ENCODE measurements at regions not wholly inside any gene's neighbourhood (a gene's known extent, or its start where the extent isn't known, plus 50 kb on each side); places are given as distances from the start of the nearest gene placed in this dataset.

- 67 to 70% methylated on average over 4 of the region's 4 CpGs for WGBS, 2 donors
- Histone ChIP-seq H3K9me3 (no peaks in the 10 kb centered on the region), H3K4me1 (peaks cover 0 to 21% (median 0%) of the 10 kb centered on the region in 4 donors), H3K36me3 (no peaks in the 10 kb centered on the region), H3K4me3 (no peak overlapping the region), H3K27me3 (no peaks in the 10 kb centered on the region), H3K27ac (no peak overlapping the region)
- DNase-seq (ENCODE audit: low spot score in 2 of 2) = no peak
- no peak for TF ChIP-seq CTCF (IDR thresholded peaks at IDR 0.05)
- no peak for TF ChIP-seq POLR2A (IDR thresholded peaks at IDR 0.05)
- no peak for TF ChIP-seq EP300 (IDR thresholded peaks at IDR 0.05)
Observed at GRCh38 chr10:31188792-31189406, 130.1 kb upstream of the ZEB1 start.

DNA sequence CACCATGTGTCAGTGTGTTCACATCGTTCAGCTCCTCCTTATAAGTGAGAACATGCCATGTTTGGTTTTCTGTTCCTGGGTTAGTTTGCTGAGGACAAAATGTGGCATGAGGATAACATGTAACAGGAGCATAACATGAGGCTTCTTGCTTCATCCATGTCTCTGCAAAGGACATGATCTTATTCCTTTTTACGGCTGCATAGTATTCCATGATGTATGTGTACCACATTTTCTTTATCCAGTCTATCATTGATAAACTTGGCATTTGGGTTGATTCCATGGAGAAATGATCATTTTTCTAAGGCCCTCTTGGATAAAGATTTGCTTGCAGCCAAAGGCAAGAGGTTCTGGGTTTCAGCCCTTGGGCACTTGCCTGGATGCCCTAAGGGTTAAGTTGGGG, 128.5 kb upstream of the ZEB1 start:
- no peak for TF ChIP-seq EP300 (IDR thresholded peaks at IDR 0.05)
- no peaks in the 10 kb centered on the region for H3K36me3 ChIP-seq
- DNase-seq (ENCODE audit: low spot score in 2 of 2) = no peak
- 100% methylated on average over 2 of the region's 2 CpGs for WGBS, 2 donors
- no peaks in the 10 kb centered on the region for H3K27me3 ChIP-seq
- H3K4me3 ChIP-seq = no peak overlapping the region
- H3K9me3 ChIP-seq = no peaks in the 10 kb centered on the region
- peaks cover 0 to 21% (median 0%) of the 10 kb centered on the region in 4 donors for H3K4me1 ChIP-seq
- no peak overlapping the region for H3K27ac ChIP-seq

DNA sequence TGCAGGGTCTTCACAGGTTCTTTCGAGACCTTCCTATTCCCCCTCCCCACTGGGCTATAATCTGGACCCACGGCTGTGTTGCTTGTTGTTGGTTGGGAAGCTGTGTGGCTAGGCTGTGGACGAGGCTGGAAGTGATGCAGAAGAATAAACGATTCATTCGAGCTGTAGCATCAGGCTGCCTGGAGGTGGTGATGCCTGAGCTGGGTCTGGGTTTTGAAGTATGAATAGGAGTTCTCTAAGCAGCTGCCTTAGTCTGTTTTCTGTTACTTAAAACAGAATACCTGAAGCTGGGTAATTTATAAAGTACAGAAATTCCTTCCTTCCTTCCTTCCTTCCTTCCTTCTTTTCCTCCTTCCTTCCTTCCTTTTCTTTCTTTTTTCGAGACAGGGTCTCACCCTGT, 126.5 kb upstream of the ZEB1 start:
- no peaks in the 10 kb centered on the region for H3K9me3 ChIP-seq
- TF ChIP-seq CTCF (IDR thresholded peaks at IDR 0.05) (no peak), POLR2A (IDR thresholded peaks at IDR 0.05) (no peak), EP300 (IDR thresholded peaks at IDR 0.05) (no peak)
- no peaks in the 10 kb centered on the region for H3K36me3 ChIP-seq
- no peak for DNase-seq (ENCODE audit: low spot score in 2 of 2)
- H3K4me1 ChIP-seq = peaks cover 0 to 6% (median 0%) of the 10 kb centered on the region in 4 donors
- no peak overlapping the region for H3K4me3 ChIP-seq
- 88 to 93% methylated on average over 6 of the region's 6 CpGs for WGBS, 2 donors
- no peak overlapping the region for H3K27ac ChIP-seq
- H3K27me3 ChIP-seq = no peaks in the 10 kb centered on the region

- 64 to 74% methylated on average over 4 of the region's 4 CpGs for WGBS, 2 donors
- Histone ChIP-seq H3K9me3 (no peaks in the 10 kb centered on the region), H3K36me3 (no peaks in the 10 kb centered on the region), H3K4me1 (no peaks in the 10 kb centered on the region), H3K27ac (no peak overlapping the region), H3K27me3 (no peaks in the 10 kb centered on the region), H3K4me3 (no peak overlapping the region)
- TF ChIP-seq EP300 (IDR thresholded peaks at IDR 0.05) (no peak), POLR2A (IDR thresholded peaks at IDR 0.05) (no peak), CTCF (IDR thresholded peaks at IDR 0.05) (no peak)
- DNase-seq (ENCODE audit: low spot score in 2 of 2) = no peak
Observed at GRCh38 chr10:31194986-31195385, 124.0 kb upstream of the ZEB1 start.

GRCh38 chr10:31197886-31198285, 121.1 kb upstream of the ZEB1 start:
- Histone ChIP-seq H3K4me3 (no peak overlapping the region), H3K27ac (no peak overlapping the region), H3K36me3 (no peaks in the 10 kb centered on the region), H3K9me3 (no peaks in the 10 kb centered on the region), H3K4me1 (no peaks in the 10 kb centered on the region), H3K27me3 (no peaks in the 10 kb centered on the region)
- no peak for DNase-seq (ENCODE audit: low spot score in 2 of 2)
- 71 to 76% methylated on average over 5 of the region's 5 CpGs for WGBS, 2 donors
- TF ChIP-seq EP300 (IDR thresholded peaks at IDR 0.05) = no peak
- no peak for TF ChIP-seq CTCF (IDR thresholded peaks at IDR 0.05)
- no peak for TF ChIP-seq POLR2A (IDR thresholded peaks at IDR 0.05)

DNA sequence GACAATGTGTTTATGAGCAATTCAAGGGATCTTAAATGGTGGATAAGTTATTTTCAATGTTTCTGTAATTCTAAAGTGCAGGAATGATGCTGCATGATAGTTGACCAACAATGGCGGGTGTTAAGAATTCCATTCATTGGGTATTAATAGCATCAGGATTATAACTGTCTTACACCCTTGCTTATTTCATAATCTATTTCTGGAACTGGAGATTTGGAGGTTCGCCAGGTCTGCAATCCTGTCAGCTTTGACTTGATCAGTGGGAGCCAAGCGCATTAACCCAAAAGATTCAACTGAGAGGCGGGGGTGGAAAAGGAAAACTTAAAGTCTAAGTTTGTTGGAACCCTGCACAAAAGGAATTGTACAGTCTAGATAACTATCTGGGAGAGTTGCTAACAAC, 114.9 kb upstream of the ZEB1 start:
- H3K4me3 ChIP-seq = no peak overlapping the region
- no peak overlapping the region for H3K27ac ChIP-seq
- H3K4me1 ChIP-seq = peaks cover 0 to 10% (median 2%) of the 10 kb centered on the region in 4 donors
- no peaks in the 10 kb centered on the region for H3K36me3 ChIP-seq
- no peaks in the 10 kb centered on the region for H3K27me3 ChIP-seq
- H3K9me3 ChIP-seq = no peaks in the 10 kb centered on the region
- 47 to 72% methylated on average over 4 of the region's 4 CpGs for WGBS, 2 donors
- TF ChIP-seq POLR2A (IDR thresholded peaks at IDR 0.05) (no peak), EP300 (IDR thresholded peaks at IDR 0.05) (no peak), CTCF (IDR thresholded peaks at IDR 0.05) (no peak)
- DNase-seq (ENCODE audit: low spot score in 2 of 2) = peak in 1 of 2 donors; percentile 40
